ENCODE measurements at regions not wholly inside any gene's neighbourhood (a gene's known extent, or its start where the extent isn't known, plus 50 kb on each side); places are given as distances from the start of the nearest gene placed in this dataset.

GRCh38 chr13:72072261-72072660 is 205.3 kb upstream of the DACH1 start:
- no peak overlapping the region for H3K27ac ChIP-seq
- TF ChIP-seq, protein P1, sequence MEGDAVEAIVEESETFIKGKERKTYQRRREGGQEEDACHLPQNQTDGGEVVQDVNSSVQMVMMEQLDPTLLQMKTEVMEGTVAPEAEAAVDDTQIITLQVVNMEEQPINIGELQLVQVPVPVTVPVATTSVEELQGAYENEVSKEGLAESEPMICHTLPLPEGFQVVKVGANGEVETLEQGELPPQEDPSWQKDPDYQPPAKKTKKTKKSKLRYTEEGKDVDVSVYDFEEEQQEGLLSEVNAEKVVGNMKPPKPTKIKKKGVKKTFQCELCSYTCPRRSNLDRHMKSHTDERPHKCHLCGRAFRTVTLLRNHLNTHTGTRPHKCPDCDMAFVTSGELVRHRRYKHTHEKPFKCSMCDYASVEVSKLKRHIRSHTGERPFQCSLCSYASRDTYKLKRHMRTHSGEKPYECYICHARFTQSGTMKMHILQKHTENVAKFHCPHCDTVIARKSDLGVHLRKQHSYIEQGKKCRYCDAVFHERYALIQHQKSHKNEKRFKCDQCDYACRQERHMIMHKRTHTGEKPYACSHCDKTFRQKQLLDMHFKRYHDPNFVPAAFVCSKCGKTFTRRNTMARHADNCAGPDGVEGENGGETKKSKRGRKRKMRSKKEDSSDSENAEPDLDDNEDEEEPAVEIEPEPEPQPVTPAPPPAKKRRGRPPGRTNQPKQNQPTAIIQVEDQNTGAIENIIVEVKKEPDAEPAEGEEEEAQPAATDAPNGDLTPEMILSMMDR (conservative IDR thresholded peaks at IDR 0.05), result no peak

DNA sequence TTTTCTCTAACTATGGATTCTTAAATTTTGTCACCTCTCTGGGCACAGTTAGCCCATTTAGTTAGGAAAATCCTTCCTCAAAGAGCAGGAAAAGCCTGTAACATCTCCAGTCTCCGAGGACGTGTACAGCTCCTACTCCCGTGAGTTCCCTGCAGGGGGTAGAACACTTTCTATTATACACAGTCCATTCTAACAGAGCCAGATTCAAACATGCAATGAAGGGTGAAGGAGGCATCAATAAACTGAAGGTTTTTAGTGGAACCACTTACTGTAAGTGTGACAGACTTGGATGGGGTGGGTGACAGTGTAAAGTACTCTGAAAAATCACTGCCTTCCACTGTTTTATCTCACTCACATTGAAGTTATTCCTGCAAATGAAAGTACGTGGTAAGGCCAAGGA is 204.7 kb upstream of the DACH1 start:
- H3K27ac ChIP-seq, result no peak overlapping the region
- TF ChIP-seq, protein P1 (conservative IDR thresholded peaks at IDR 0.05), result no peak

DNA sequence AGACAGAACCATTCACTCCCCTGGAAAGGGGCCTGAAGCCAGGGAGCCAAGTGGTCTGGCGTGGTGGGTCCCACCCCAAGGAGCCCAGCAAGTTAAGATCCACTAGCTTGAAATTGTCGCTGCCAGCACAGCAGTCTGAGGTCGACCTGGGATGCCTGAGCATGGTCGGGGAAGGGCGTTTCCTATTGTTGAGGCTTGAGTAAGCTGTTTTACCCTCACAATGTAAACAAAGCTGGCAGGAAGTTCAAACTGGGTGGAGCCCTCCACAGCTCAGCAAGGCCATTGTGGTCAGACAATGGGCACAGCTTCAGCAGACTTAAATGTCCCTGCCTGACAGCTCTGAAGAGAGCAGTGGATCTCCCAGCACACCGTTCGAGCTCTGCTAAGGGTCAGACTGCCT is 195.6 kb upstream of the DACH1 start:
- TF ChIP-seq, protein P1 (conservative IDR thresholded peaks at IDR 0.05), result no peak

DNA sequence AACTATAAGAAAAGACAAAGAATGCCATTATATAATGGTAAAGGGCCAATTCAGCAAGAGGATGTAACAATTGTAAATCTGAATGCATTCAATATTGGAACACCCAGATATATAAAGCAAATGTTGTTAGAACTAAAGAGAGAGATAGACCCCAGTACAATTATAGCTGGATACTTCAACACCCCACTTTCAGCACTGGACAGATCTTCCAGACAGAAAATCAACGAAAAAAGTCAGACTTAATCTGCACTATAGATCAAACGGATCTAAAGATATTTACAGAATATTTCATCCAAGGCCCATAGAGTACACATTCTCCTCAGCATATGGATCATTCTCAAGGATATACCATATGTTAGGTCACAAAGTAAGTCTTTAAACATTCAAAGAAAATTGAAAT is 194.6 kb upstream of the DACH1 start:
- TF ChIP-seq, protein P1 (conservative IDR thresholded peaks at IDR 0.05), result no peak
- no peak overlapping the region for H3K27ac ChIP-seq

More for the DNA sequence above, 195.6 kb upstream of the DACH1 start:
- H3K27ac ChIP-seq, result no peak overlapping the region

- TF ChIP-seq, protein P1 (conservative IDR thresholded peaks at IDR 0.05), result no peak
- no peak overlapping the region for H3K27ac ChIP-seq
Observed at GRCh38 chr13:72050251-72050650, 183.2 kb upstream of the DACH1 start.

DNA sequence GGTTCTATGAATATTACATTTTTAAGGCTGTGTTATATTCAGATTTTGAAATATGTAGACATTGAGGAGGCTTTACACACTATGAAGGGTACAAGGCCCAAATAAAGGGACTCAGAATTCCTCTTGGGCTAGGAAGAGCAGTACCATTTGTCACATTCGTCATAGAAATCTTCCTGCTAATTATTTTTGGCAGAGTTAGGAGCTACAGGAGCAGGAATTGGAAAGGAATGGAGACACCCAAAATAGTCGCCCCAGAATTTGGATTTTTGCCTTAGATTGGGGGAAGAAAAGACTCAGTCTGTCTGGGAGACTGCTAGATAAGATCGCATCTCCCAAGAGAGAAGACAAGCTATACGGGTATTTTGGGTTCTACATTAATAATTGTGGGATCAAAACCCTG is 176.4 kb upstream of the DACH1 start:
- H3K27ac ChIP-seq, result no peak overlapping the region
- TF ChIP-seq, protein P1 (conservative IDR thresholded peaks at IDR 0.05), result no peak

- TF ChIP-seq, protein P1 (conservative IDR thresholded peaks at IDR 0.05), result no peak
- H3K27ac ChIP-seq, result no peak overlapping the region
Observed at GRCh38 chr13:72041165-72041564, 174.2 kb upstream of the DACH1 start.

GRCh38 chr13:72039126-72039525 is 172.1 kb upstream of the DACH1 start:
- no peak overlapping the region for H3K27ac ChIP-seq
- TF ChIP-seq, protein P1 (conservative IDR thresholded peaks at IDR 0.05), result no peak
